Naive B cell (primary cell): ENCODE measurements at regions not wholly inside any gene's neighbourhood (a gene's known extent, or its start where the extent isn't known, plus 50 kb on each side); places are given as distances from the start of the nearest gene placed in this dataset.

ENCODE experiments used
- ATAC-seq, 2 donors: fragments of 150-1000 bp; cut with Tn5 transposase; 2 replicates each; pipeline ENCODE4 v1.10.0; 2021; ENCODE audit warnings: low read depth in 2 of 2, mild to moderate bottlenecking in 2 of 2, moderate library complexity in 2 of 2
- DNase-seq: peaks from one replicate; pipeline ENCODE4 v3.0.0; 2022
- H3K27ac Mint-ChIP-seq, 6 donors: one replicate each; pipeline ENCODE4 v1.8.0; 2020 to 2022; ENCODE audit warnings: mild to moderate bottlenecking in 6 of 6, mixed read lengths in 6 of 6, moderate library complexity in 5 of 6, inconsistent platforms in 2 of 6
- H3K27me3 Mint-ChIP-seq, 3 donors: one replicate each; pipeline ENCODE4 v1.8.0; 2021 to 2022; ENCODE audit warnings: mixed read lengths in 3 of 3, mild to moderate bottlenecking in 1 of 3
- H3K36me3 Mint-ChIP-seq, 2 donors: one replicate each; pipeline ENCODE4 v1.8.0; 2020 to 2022; ENCODE audit warnings: mixed read lengths in 2 of 2, inconsistent platforms in 1 of 2, mild to moderate bottlenecking in 1 of 2
- H3K4me1 Mint-ChIP-seq, 3 donors: one replicate each; pipeline ENCODE4 v1.8.0; 2020 to 2022; ENCODE audit warnings: mixed read lengths in 3 of 3, inconsistent platforms in 1 of 3, mild to moderate bottlenecking in 1 of 3, moderate library complexity in 1 of 3
- H3K4me3 Mint-ChIP-seq, 8 donors: one replicate each; pipeline ENCODE4 v1.8.0; 2020 to 2022; ENCODE audit warnings: mild to moderate bottlenecking in 8 of 8, mixed read lengths in 8 of 8, moderate library complexity in 8 of 8, inconsistent platforms in 2 of 8
- H3K9me3 Mint-ChIP-seq, 7 donors: one replicate each; pipeline ENCODE4 v1.8.0; 2020 to 2022; ENCODE audit warnings: mixed read lengths in 7 of 7, mild to moderate bottlenecking in 5 of 7, inconsistent platforms in 2 of 7, moderate library complexity in 1 of 7

GRCh38 chr14:36083317-36083716 lies 93.2 kb downstream of the PTCSC3 start:
- H3K9me3 Mint-ChIP-seq: peaks cover 0 to 35% (median 5%) of the 10 kb centered on the region in 7 donors
- no peak overlapping the region for H3K4me3 Mint-ChIP-seq
- H3K27me3 Mint-ChIP-seq: peaks cover 0 to 5% (median 3%) of the 10 kb centered on the region in 3 donors
- no peak for ATAC-seq
- DNase-seq: no peak
- no peaks in the 10 kb centered on the region for H3K36me3 Mint-ChIP-seq
- H3K27ac Mint-ChIP-seq: no peak overlapping the region
- no peaks in the 10 kb centered on the region for H3K4me1 Mint-ChIP-seq

- Mint-ChIP-seq H3K9me3 (peaks cover 0 to 40% (median 6%) of the 10 kb centered on the region in 7 donors), H3K4me3 (no peak overlapping the region), H3K36me3 (no peaks in the 10 kb centered on the region), H3K4me1 (no peaks in the 10 kb centered on the region), H3K27me3 (peaks cover 3 to 13% (median 13%) of the 10 kb centered on the region in 3 donors), H3K27ac (no peak overlapping the region)
- ATAC-seq (no peak), DNase-seq (no peak)
Measured at GRCh38 chr14:36078080-36078479, 98.4 kb downstream of the PTCSC3 start.

GRCh38 chr14:36076197-36076596 lies 100.3 kb downstream of the PTCSC3 start:
- H3K4me1 Mint-ChIP-seq: no peaks in the 10 kb centered on the region
- DNase-seq (no peak), ATAC-seq (no peak)
- no peak overlapping the region for H3K27ac Mint-ChIP-seq
- peaks cover 0 to 40% (median 6%) of the 10 kb centered on the region in 7 donors for H3K9me3 Mint-ChIP-seq
- peak overlapping the region in 1 of 8 donors; percentile 41 for H3K4me3 Mint-ChIP-seq
- H3K27me3 Mint-ChIP-seq: peaks cover 8 to 15% (median 15%) of the 10 kb centered on the region in 3 donors
- H3K36me3 Mint-ChIP-seq: no peaks in the 10 kb centered on the region

GRCh38 chr14:36075203-36075602 lies 101.3 kb downstream of the PTCSC3 start:
- no peak for DNase-seq

GRCh38 chr14:36070720-36071043 lies 105.8 kb downstream of the PTCSC3 start:
- H3K9me3 Mint-ChIP-seq: peaks cover 0 to 3% (median 0%) of the 10 kb centered on the region in 7 donors
- H3K4me3 Mint-ChIP-seq: no peak overlapping the region
- H3K27ac Mint-ChIP-seq: no peak overlapping the region
- no peaks in the 10 kb centered on the region for H3K4me1 Mint-ChIP-seq
- DNase-seq (no peak), ATAC-seq (no peak)
- H3K36me3 Mint-ChIP-seq: no peaks in the 10 kb centered on the region
- peaks cover 8 to 13% (median 12%) of the 10 kb centered on the region in 3 donors for H3K27me3 Mint-ChIP-seq

More at GRCh38 chr14:36075203-36075602, 101.3 kb downstream of the PTCSC3 start:
- peaks cover 0 to 33% (median 6%) of the 10 kb centered on the region in 7 donors for H3K9me3 Mint-ChIP-seq
- H3K4me3 Mint-ChIP-seq: no peak overlapping the region
- no peak overlapping the region for H3K27ac Mint-ChIP-seq
- no peak for ATAC-seq
- H3K27me3 Mint-ChIP-seq: peaks cover 8 to 15% (median 14%) of the 10 kb centered on the region in 3 donors
- H3K36me3 Mint-ChIP-seq: no peaks in the 10 kb centered on the region
- no peaks in the 10 kb centered on the region for H3K4me1 Mint-ChIP-seq

- peaks cover 0 to 4% (median 0%) of the 10 kb centered on the region in 7 donors for H3K9me3 Mint-ChIP-seq
- no peaks in the 10 kb centered on the region for H3K36me3 Mint-ChIP-seq
- peaks cover 8 to 13% (median 12%) of the 10 kb centered on the region in 3 donors for H3K27me3 Mint-ChIP-seq
- H3K4me1 Mint-ChIP-seq: no peaks in the 10 kb centered on the region
- no peak overlapping the region for H3K27ac Mint-ChIP-seq
- no peak for ATAC-seq
- no peak overlapping the region for H3K4me3 Mint-ChIP-seq
- no peak for DNase-seq
Measured at GRCh38 chr14:36070031-36070719, 106.3 kb downstream of the PTCSC3 start.

GRCh38 chr14:36069535-36069900 lies 107.0 kb downstream of the PTCSC3 start:
- Mint-ChIP-seq H3K27me3 (peaks cover 8 to 13% (median 12%) of the 10 kb centered on the region in 3 donors), H3K27ac (no peak overlapping the region), H3K4me3 (no peak overlapping the region), H3K36me3 (no peaks in the 10 kb centered on the region), H3K9me3 (peaks cover 0 to 4% (median 0%) of the 10 kb centered on the region in 7 donors), H3K4me1 (no peaks in the 10 kb centered on the region)
- no peak for DNase-seq
- ATAC-seq: no peak

GRCh38 chr14:36068777-36069534 lies 107.6 kb downstream of the PTCSC3 start:
- no peaks in the 10 kb centered on the region for H3K36me3 Mint-ChIP-seq
- DNase-seq (no peak), ATAC-seq (no peak)
- H3K4me1 Mint-ChIP-seq: no peaks in the 10 kb centered on the region
- peaks cover 8 to 13% (median 12%) of the 10 kb centered on the region in 3 donors for H3K27me3 Mint-ChIP-seq
- no peak overlapping the region for H3K4me3 Mint-ChIP-seq
- peaks cover 0 to 4% (median 0%) of the 10 kb centered on the region in 7 donors for H3K9me3 Mint-ChIP-seq
- H3K27ac Mint-ChIP-seq: no peak overlapping the region

GRCh38 chr14:36067428-36068187 lies 108.9 kb downstream of the PTCSC3 start:
- ATAC-seq: no peak
- H3K27me3 Mint-ChIP-seq: peaks cover under 1 to 13% (median 7%) of the 10 kb centered on the region in 3 donors
- peaks cover 0 to 4% (median 0%) of the 10 kb centered on the region in 7 donors for H3K9me3 Mint-ChIP-seq
- no peak for DNase-seq
- no peak overlapping the region for H3K4me3 Mint-ChIP-seq
- no peak overlapping the region for H3K27ac Mint-ChIP-seq
- H3K4me1 Mint-ChIP-seq: no peaks in the 10 kb centered on the region
- no peaks in the 10 kb centered on the region for H3K36me3 Mint-ChIP-seq

- no peak overlapping the region for H3K27ac Mint-ChIP-seq
- peaks cover 0 to 4% (median 0%) of the 10 kb centered on the region in 7 donors for H3K9me3 Mint-ChIP-seq
- no peak overlapping the region for H3K4me3 Mint-ChIP-seq
- ATAC-seq (no peak), DNase-seq (no peak)
- no peaks in the 10 kb centered on the region for H3K36me3 Mint-ChIP-seq
- H3K4me1 Mint-ChIP-seq: no peaks in the 10 kb centered on the region
- H3K27me3 Mint-ChIP-seq: peaks cover 0 to 13% (median 7%) of the 10 kb centered on the region in 3 donors
Measured at GRCh38 chr14:36066636-36067035, 109.9 kb downstream of the PTCSC3 start.

GRCh38 chr14:36065831-36066230 lies 110.7 kb downstream of the PTCSC3 start:
- Mint-ChIP-seq H3K9me3 (peaks cover 0 to 4% (median 0%) of the 10 kb centered on the region in 7 donors), H3K27me3 (peaks cover 0 to 7% (median 7%) of the 10 kb centered on the region in 3 donors), H3K27ac (no peak overlapping the region), H3K36me3 (no peaks in the 10 kb centered on the region), H3K4me1 (no peaks in the 10 kb centered on the region), H3K4me3 (no peak overlapping the region)
- no peak for ATAC-seq
- no peak for DNase-seq

GRCh38 chr14:36059531-36059930 lies 117.0 kb downstream of the PTCSC3 start:
- no peak overlapping the region for H3K27ac Mint-ChIP-seq
- H3K27me3 Mint-ChIP-seq: peaks cover 0 to 9% (median 7%) of the 10 kb centered on the region in 3 donors
- no peak overlapping the region for H3K4me3 Mint-ChIP-seq

GRCh38 chr14:36057452-36058116 lies 118.9 kb downstream of the PTCSC3 start:
- Mint-ChIP-seq H3K27ac (no peak overlapping the region), H3K27me3 (peaks cover 0 to 12% (median 9%) of the 10 kb centered on the region in 3 donors), H3K4me3 (no peak overlapping the region), H3K36me3 (no peaks in the 10 kb centered on the region), H3K9me3 (no peaks in the 10 kb centered on the region), H3K4me1 (no peaks in the 10 kb centered on the region)
- no peak for ATAC-seq
- DNase-seq: no peak

More at GRCh38 chr14:36059531-36059930, 117.0 kb downstream of the PTCSC3 start:
- Mint-ChIP-seq H3K9me3 (no peaks in the 10 kb centered on the region), H3K4me1 (no peaks in the 10 kb centered on the region), H3K36me3 (no peaks in the 10 kb centered on the region)
- no peak for DNase-seq
- no peak for ATAC-seq
